ENCODE measurements at regions not wholly inside any gene's neighbourhood (a gene's known extent, or its start where the extent isn't known, plus 50 kb on each side); places are given as distances from the start of the nearest gene placed in this dataset.

GRCh38 chrX:40304115-40304514 is 206.4 kb upstream of the BCOR start:
- TF ChIP-seq CTCF (IDR thresholded peaks at IDR 0.05) (no peak), POLR2A (IDR thresholded peaks at IDR 0.05; ENCODE audit: low read length) (no peak), EP300 (IDR thresholded peaks at IDR 0.05) (no peak), MAZ (IDR thresholded peaks at IDR 0.05; ENCODE audit: borderline replicate concordance, low read depth, low read length) (no peak), USF2 (IDR thresholded peaks at IDR 0.05) (no peak), JUNB (IDR thresholded peaks at IDR 0.05) (no peak), TFCP2L1 (CRISPR knock-in tag; IDR thresholded peaks at IDR 0.05) (no peak), ELK1 (IDR thresholded peaks at IDR 0.05; ENCODE audit: low read depth, low read length) (no peak)
